ENCODE measurements at regions not wholly inside any gene's neighbourhood (a gene's known extent, or its start where the extent isn't known, plus 50 kb on each side); places are given as distances from the start of the nearest gene placed in this dataset.

DNA sequence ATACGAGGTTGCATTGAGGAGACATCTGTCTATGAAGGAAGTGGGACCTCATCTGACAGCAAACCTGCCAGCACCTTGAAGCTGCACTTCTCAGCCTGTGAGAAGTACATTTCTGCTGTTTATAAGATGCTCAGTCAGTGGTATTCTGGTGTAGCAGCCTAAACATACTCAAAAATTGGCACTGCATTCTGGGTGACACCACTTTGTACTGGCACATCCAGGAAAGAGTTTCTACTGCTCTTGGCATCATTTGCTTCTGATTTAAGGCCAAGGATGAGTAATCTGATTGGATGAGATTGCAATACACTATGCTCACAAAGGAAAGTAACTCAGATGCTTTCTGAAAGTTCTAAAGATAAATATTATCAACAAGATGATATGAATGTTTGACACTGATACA, 275.4 kb upstream of the TFAP2D start:
- no peaks in the 10 kb centered on the region for H3K4me1 ChIP-seq (ENCODE audit: insufficient read depth, low read length)
- no peaks in the 10 kb centered on the region for H3K9me3 ChIP-seq (ENCODE audit: control insufficient read depth in 1 of 2, low read length in 2 of 2)
- no peaks in the 10 kb centered on the region for H3K4me1 Mint-ChIP-seq
- no peaks in the 10 kb centered on the region for H3K36me3 Mint-ChIP-seq
- H3K27me3 Mint-ChIP-seq, result no peaks in the 10 kb centered on the region
- intact Hi-C loops (cut with micrococcal nuclease), result no loop called here
- ChIA-PET CTCF (ENCODE audit: partially characterized antibody) (no interaction called here), POLR2A (ENCODE audit: partially characterized antibody) (no interaction called here)
- no peak overlapping the region for H3K4me3 ChIP-seq (ENCODE audit: low read length in 2 of 2)
- no peak for DNase-seq
- no peaks in the 10 kb centered on the region for H3K36me3 ChIP-seq (ENCODE audit: insufficient read depth, low read length)
- peaks cover 0 to 23% (median 6%) of the 10 kb centered on the region in 8 donors for H3K9me3 Mint-ChIP-seq
- no peak overlapping the region for H3K4me3 Mint-ChIP-seq
- H3K27me3 ChIP-seq (ENCODE audit: insufficient read depth, low read length), result no peaks in the 10 kb centered on the region
- no peak overlapping the region for H3K27ac ChIP-seq (ENCODE audit: low read depth, low read length)
- no peak overlapping the region for H3K27ac Mint-ChIP-seq

DNA sequence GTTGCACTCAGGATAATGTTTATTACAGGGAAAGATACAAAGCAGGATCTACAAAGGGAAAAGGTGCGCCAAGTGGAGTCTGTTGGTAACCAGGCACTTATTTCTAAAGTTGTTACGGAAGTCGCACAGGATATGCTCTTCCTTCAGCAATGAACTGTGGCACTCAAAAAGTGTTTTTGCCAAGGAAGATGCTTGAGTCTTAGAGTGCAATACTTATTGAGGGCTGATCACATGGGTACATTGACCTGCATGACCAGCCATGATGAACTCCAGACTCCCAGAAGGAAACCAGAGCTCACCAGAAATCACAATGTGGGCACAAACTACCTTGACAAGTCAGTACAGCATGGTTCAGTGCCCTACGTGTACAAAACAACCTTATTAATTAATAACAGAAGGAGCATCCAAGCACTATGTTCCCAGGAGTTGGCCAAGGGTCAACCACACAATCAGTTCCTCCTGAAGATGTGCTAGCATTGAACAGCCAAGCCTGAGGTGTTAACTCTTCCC, 270.7 kb upstream of the TFAP2D start:
- Mint-ChIP-seq H3K9me3 (peaks cover 0 to 30% (median 6%) of the 10 kb centered on the region in 8 donors), H3K4me1 (no peaks in the 10 kb centered on the region), H3K36me3 (no peaks in the 10 kb centered on the region), H3K4me3 (no peak overlapping the region), H3K27me3 (no peaks in the 10 kb centered on the region), H3K27ac (no peak overlapping the region)
- no peaks in the 10 kb centered on the region for H3K9me3 ChIP-seq (ENCODE audit: control insufficient read depth in 1 of 2, low read length in 2 of 2)
- H3K27me3 ChIP-seq (ENCODE audit: insufficient read depth, low read length), result no peaks in the 10 kb centered on the region
- intact Hi-C loops (cut with micrococcal nuclease), result no loop called here
- no peak overlapping the region for H3K27ac ChIP-seq (ENCODE audit: low read depth, low read length)
- no peaks in the 10 kb centered on the region for H3K36me3 ChIP-seq (ENCODE audit: insufficient read depth, low read length)
- H3K4me3 ChIP-seq (ENCODE audit: low read length in 2 of 2), result no peak overlapping the region
- POLR2A ChIA-PET (ENCODE audit: partially characterized antibody), result no interaction called here
- no peak for DNase-seq
- H3K4me1 ChIP-seq (ENCODE audit: insufficient read depth, low read length), result no peaks in the 10 kb centered on the region
- CTCF ChIA-PET (ENCODE audit: partially characterized antibody), result no interaction called here

DNA sequence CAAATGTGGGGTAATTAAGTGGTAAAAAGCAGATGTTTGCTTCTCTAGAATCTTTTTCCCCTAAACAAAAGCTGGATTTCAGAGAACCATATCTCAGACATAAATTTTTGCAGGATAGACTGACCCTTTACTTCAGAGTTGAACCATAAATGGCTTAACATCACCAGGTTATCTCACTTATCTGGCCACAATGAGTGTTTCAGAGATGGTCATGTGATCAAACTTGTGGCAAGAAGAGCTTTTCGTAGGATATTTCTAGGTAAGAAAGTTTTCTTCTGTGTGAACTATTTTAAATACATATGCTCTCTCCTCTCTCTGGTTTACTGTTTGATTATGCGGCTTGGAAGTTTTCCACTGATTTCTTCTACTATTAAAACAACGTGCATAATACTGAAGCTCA, 270.2 kb upstream of the TFAP2D start:
- Mint-ChIP-seq H3K4me1 (no peaks in the 10 kb centered on the region), H3K36me3 (no peaks in the 10 kb centered on the region), H3K27ac (no peak overlapping the region), H3K9me3 (peaks cover 0 to 30% (median 6%) of the 10 kb centered on the region in 8 donors), H3K4me3 (no peak overlapping the region), H3K27me3 (no peaks in the 10 kb centered on the region)
- H3K36me3 ChIP-seq (ENCODE audit: insufficient read depth, low read length), result no peaks in the 10 kb centered on the region
- H3K27ac ChIP-seq (ENCODE audit: low read depth, low read length), result no peak overlapping the region
- no peaks in the 10 kb centered on the region for H3K27me3 ChIP-seq (ENCODE audit: insufficient read depth, low read length)
- CTCF ChIA-PET (ENCODE audit: partially characterized antibody), result no interaction called here
- H3K4me3 ChIP-seq (ENCODE audit: low read length in 2 of 2), result no peak overlapping the region
- H3K9me3 ChIP-seq (ENCODE audit: control insufficient read depth in 1 of 2, low read length in 2 of 2), result no peaks in the 10 kb centered on the region
- intact Hi-C loops (cut with micrococcal nuclease), result no loop called here
- DNase-seq, result no peak
- no peaks in the 10 kb centered on the region for H3K4me1 ChIP-seq (ENCODE audit: insufficient read depth, low read length)
- POLR2A ChIA-PET (ENCODE audit: partially characterized antibody), result no interaction called here

DNA sequence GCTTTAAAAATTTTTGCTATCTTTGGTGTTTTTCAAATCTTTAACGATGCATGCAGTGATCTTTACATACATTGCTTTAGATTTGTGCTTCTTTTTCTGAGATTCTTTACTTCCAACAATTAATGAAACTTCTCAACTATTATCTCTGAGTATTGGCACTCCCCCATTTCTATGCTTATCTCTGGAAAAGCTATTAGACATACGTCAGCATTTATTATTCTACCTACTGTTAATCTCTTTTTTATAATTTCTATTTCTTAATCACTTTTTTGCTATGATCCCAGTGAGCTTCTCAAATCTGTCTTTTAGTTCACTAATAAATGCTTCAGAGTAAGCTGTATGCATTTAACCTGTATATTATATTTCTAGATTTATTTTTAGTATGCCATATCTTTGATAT, 264.2 kb upstream of the TFAP2D start:
- H3K36me3 ChIP-seq (ENCODE audit: insufficient read depth, low read length), result no peaks in the 10 kb centered on the region
- no peaks in the 10 kb centered on the region for H3K9me3 ChIP-seq (ENCODE audit: control insufficient read depth in 1 of 2, low read length in 2 of 2)
- H3K4me3 ChIP-seq (ENCODE audit: low read length in 2 of 2), result no peak overlapping the region
- Mint-ChIP-seq H3K27ac (no peak overlapping the region), H3K27me3 (no peaks in the 10 kb centered on the region), H3K4me3 (no peak overlapping the region), H3K9me3 (peaks cover 0 to 10% (median 5%) of the 10 kb centered on the region in 8 donors), H3K36me3 (no peaks in the 10 kb centered on the region), H3K4me1 (no peaks in the 10 kb centered on the region)
- no peaks in the 10 kb centered on the region for H3K4me1 ChIP-seq (ENCODE audit: insufficient read depth, low read length)
- ChIA-PET CTCF (ENCODE audit: partially characterized antibody) (interaction anchor here (1.4 kb wide), 1 partner anchor 36 kb away, joined by 3 read pairs; no protein-coding TSS in a partner anchor), POLR2A (ENCODE audit: partially characterized antibody) (no interaction called here)
- H3K27ac ChIP-seq (ENCODE audit: low read depth, low read length), result no peak overlapping the region
- H3K27me3 ChIP-seq (ENCODE audit: insufficient read depth, low read length), result no peaks in the 10 kb centered on the region
- intact Hi-C loops (cut with micrococcal nuclease), result no loop called here
- no peak for DNase-seq

DNA sequence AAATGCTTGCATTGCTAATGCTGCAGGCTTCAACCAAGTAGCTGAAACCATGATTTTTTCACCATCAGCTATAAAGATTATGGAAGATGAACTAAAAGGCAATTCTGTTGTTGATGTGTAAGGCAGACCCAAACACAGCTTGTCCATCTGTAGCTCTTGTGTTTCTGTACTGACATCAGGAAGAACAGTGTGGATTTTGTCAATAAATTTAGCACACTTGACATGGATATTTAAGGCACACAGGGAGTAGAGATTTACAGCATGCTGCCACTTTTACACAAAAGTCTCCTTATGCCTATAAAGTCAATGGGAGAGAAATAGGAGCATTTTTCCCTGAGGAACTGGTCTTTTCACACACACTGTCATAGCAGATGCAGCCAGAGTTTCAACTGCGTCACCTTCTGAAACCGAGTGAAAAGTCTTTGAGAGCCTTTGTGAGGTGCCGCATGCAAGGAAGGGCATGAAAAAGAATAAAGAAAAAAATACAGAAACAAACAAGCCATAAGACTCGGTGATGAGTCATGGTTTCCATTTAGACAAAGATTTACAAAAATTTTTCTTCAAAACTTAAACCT, 261.4 kb upstream of the TFAP2D start:
- CTCF ChIA-PET (ENCODE audit: partially characterized antibody), result no interaction called here

DNA sequence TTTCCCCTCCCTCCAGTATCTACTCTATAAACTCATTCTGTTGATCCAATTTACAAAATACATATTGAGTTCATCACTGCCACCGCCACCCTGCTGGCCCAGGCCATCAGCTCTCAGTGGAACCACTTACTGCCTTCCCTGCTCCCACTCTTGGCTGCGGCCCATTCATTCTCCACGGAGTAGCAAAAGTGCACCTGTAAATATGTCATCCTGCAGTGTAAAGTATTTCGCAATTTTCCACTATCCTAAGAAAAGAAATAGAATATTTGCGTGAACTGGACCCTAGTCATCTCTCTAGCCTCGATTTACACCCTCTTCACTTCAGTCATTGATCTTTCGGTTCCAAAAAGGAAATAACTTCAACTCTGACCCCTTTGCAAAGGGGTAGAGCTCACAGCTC, 258.3 kb upstream of the TFAP2D start:
- Mint-ChIP-seq H3K36me3 (no peaks in the 10 kb centered on the region), H3K27ac (peak overlapping the region in 1 of 7 donors; percentile 9), H3K27me3 (no peaks in the 10 kb centered on the region), H3K4me3 (no peak overlapping the region), H3K4me1 (no peaks in the 10 kb centered on the region), H3K9me3 (peaks cover 0 to 20% (median 9%) of the 10 kb centered on the region in 8 donors)
- no peaks in the 10 kb centered on the region for H3K27me3 ChIP-seq (ENCODE audit: insufficient read depth, low read length)
- H3K4me1 ChIP-seq (ENCODE audit: insufficient read depth, low read length), result no peaks in the 10 kb centered on the region
- no peaks in the 10 kb centered on the region for H3K9me3 ChIP-seq (ENCODE audit: control insufficient read depth in 1 of 2, low read length in 2 of 2)
- H3K27ac ChIP-seq (ENCODE audit: low read depth, low read length), result no peak overlapping the region
- no peak for DNase-seq
- H3K4me3 ChIP-seq (ENCODE audit: low read length in 2 of 2), result no peak overlapping the region
- POLR2A ChIA-PET (ENCODE audit: partially characterized antibody), result no interaction called here
- intact Hi-C loops (cut with micrococcal nuclease), result no loop called here
- no peaks in the 10 kb centered on the region for H3K36me3 ChIP-seq (ENCODE audit: insufficient read depth, low read length)
- CTCF ChIA-PET (ENCODE audit: partially characterized antibody), result no interaction called here

More for the DNA sequence above, 261.4 kb upstream of the TFAP2D start:
- no peaks in the 10 kb centered on the region for H3K4me1 Mint-ChIP-seq
- no peaks in the 10 kb centered on the region for H3K36me3 ChIP-seq (ENCODE audit: insufficient read depth, low read length)
- H3K4me1 ChIP-seq (ENCODE audit: insufficient read depth, low read length), result no peaks in the 10 kb centered on the region
- peaks cover 0 to 21% (median 9%) of the 10 kb centered on the region in 8 donors for H3K9me3 Mint-ChIP-seq
- intact Hi-C loops (cut with micrococcal nuclease), result no loop called here
- no peaks in the 10 kb centered on the region for H3K36me3 Mint-ChIP-seq
- no peak overlapping the region for H3K27ac Mint-ChIP-seq
- H3K4me3 Mint-ChIP-seq, result no peak overlapping the region
- H3K27me3 ChIP-seq (ENCODE audit: insufficient read depth, low read length), result no peaks in the 10 kb centered on the region
- no peaks in the 10 kb centered on the region for H3K27me3 Mint-ChIP-seq
- H3K4me3 ChIP-seq (ENCODE audit: low read length in 2 of 2), result no peak overlapping the region
- DNase-seq, result no peak
- no peak overlapping the region for H3K27ac ChIP-seq (ENCODE audit: low read depth, low read length)
- H3K9me3 ChIP-seq (ENCODE audit: control insufficient read depth in 1 of 2, low read length in 2 of 2), result no peaks in the 10 kb centered on the region
- POLR2A ChIA-PET (ENCODE audit: partially characterized antibody), result no interaction called here

DNA sequence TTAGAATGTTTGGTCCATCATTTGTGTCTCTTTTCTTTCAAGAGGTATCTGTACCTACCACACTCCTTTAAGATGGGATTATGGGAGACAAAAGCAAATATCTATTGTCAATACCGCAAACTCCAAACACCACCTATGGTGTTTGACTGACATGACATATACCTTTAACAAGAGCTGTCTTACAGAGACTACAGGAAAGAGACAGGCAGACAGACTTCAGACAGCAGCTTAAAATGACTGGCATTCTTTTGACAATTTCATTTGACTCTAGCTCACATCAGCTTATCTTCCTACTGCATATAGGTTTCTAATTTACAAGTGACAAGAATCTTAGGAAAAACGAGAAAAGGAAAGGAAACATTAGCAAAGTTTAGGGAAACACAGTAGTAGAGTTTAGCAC, 256.0 kb upstream of the TFAP2D start:
- intact Hi-C loops (cut with micrococcal nuclease), result no loop called here
- no peaks in the 10 kb centered on the region for H3K27me3 ChIP-seq (ENCODE audit: insufficient read depth, low read length)
- no peak overlapping the region for H3K27ac Mint-ChIP-seq
- no peaks in the 10 kb centered on the region for H3K4me1 Mint-ChIP-seq
- H3K9me3 ChIP-seq (ENCODE audit: control insufficient read depth in 1 of 2, low read length in 2 of 2), result no peaks in the 10 kb centered on the region
- H3K36me3 Mint-ChIP-seq, result no peaks in the 10 kb centered on the region
- CTCF ChIA-PET (ENCODE audit: partially characterized antibody), result no interaction called here
- DNase-seq, result no peak
- no peaks in the 10 kb centered on the region for H3K4me1 ChIP-seq (ENCODE audit: insufficient read depth, low read length)
- no peaks in the 10 kb centered on the region for H3K27me3 Mint-ChIP-seq
- H3K9me3 Mint-ChIP-seq, result peaks cover 0 to 15% (median 10%) of the 10 kb centered on the region in 8 donors
- POLR2A ChIA-PET (ENCODE audit: partially characterized antibody), result no interaction called here
- no peak overlapping the region for H3K4me3 Mint-ChIP-seq
- no peak overlapping the region for H3K4me3 ChIP-seq (ENCODE audit: low read length in 2 of 2)
- no peak overlapping the region for H3K27ac ChIP-seq (ENCODE audit: low read depth, low read length)
- H3K36me3 ChIP-seq (ENCODE audit: insufficient read depth, low read length), result no peaks in the 10 kb centered on the region

DNA sequence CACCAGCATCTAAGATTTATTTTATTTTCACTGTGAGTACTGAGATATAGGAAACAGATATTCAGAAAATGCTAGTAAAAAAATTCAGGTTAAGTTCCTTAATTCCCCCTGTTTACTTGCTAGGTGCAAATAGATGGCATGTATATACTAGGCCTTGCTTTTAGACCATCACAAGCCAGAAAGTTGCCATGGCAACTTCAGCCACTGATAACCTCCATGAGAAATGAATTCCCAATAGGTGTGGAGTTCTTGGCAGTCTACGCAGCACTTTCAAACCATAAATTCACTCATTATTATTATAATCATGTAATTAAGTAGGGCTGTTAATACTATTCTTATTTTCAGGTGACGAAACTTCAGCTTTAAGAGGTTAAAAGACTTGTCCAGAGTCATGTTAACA, 251.6 kb upstream of the TFAP2D start:
- no peaks in the 10 kb centered on the region for H3K4me1 ChIP-seq (ENCODE audit: insufficient read depth, low read length)
- CTCF ChIA-PET (ENCODE audit: partially characterized antibody), result no interaction called here
- H3K27ac ChIP-seq (ENCODE audit: low read depth, low read length), result no peak overlapping the region
- Mint-ChIP-seq H3K36me3 (no peaks in the 10 kb centered on the region), H3K27ac (no peak overlapping the region), H3K9me3 (peaks cover 0 to 7% (median under 1%) of the 10 kb centered on the region in 8 donors), H3K4me1 (no peaks in the 10 kb centered on the region), H3K27me3 (no peaks in the 10 kb centered on the region), H3K4me3 (no peak overlapping the region)
- no peaks in the 10 kb centered on the region for H3K27me3 ChIP-seq (ENCODE audit: insufficient read depth, low read length)
- no peak overlapping the region for H3K4me3 ChIP-seq (ENCODE audit: low read length in 2 of 2)
- H3K9me3 ChIP-seq (ENCODE audit: control insufficient read depth in 1 of 2, low read length in 2 of 2), result no peaks in the 10 kb centered on the region
- intact Hi-C loops (cut with micrococcal nuclease), result no loop called here
- no peaks in the 10 kb centered on the region for H3K36me3 ChIP-seq (ENCODE audit: insufficient read depth, low read length)
- POLR2A ChIA-PET (ENCODE audit: partially characterized antibody), result no interaction called here
- DNase-seq, result no peak
